CD14-positive monocyte (primary cell): ENCODE measurements at regions not wholly inside any gene's neighbourhood (a gene's known extent, or its start where the extent isn't known, plus 50 kb on each side); places are given as distances from the start of the nearest gene placed in this dataset.

ENCODE experiments used
- DNase-seq, 3 donors: peaks; one replicate each; pipeline ENCODE4 v3.0.0-alpha.2; 2011 to 2022
- H2AFZ ChIP-seq: 2 replicates; pipeline ENCODE4 v1.6.0; 2012; ENCODE audit warnings: mild to moderate bottlenecking, low read depth, low read length, inconsistent platforms; ENCODE audit not compliant: insufficient read depth, poor library complexity, severe bottlenecking
- H3K27ac ChIP-seq, 2 donors: 1 replicate in 1 of 2; 2 replicates in 1 of 2; pipeline ENCODE4 v1.5.1; 2012 to 2013; ENCODE audit warnings: low read length in 2 of 2, control low read depth in 1 of 2, inconsistent platforms in 1 of 2, low read depth in 1 of 2, mild to moderate bottlenecking in 1 of 2
- H3K27me3 ChIP-seq, 2 donors: one replicate each; pipeline versions ENCODE4 v1.6.0 to v1.6.1; 2011 to 2013; ENCODE audit warnings: low read length in 2 of 2; ENCODE audit not compliant: control insufficient read depth in 2 of 2, insufficient read depth in 2 of 2
- H3K36me3 ChIP-seq, 2 donors: replicated peaks in 1 of 2; 1 replicate in 1 of 2; 2 replicates in 1 of 2; pipeline versions ENCODE4 v1.5.1 to v1.6.1; 2012 to 2013; ENCODE audit warnings: low read length in 2 of 2, control low read depth in 1 of 2, inconsistent platforms in 1 of 2, mild to moderate bottlenecking in 1 of 2; ENCODE audit not compliant: insufficient read depth in 2 of 2, control insufficient read depth in 1 of 2
- H3K4me1 ChIP-seq, 2 donors: 1 replicate in 1 of 2; 2 replicates in 1 of 2; pipeline versions ENCODE4 v1.5.1 to v1.6.1; 2012 to 2013; ENCODE audit warnings: low read length in 2 of 2, control low read depth in 1 of 2, inconsistent platforms in 1 of 2, mild to moderate bottlenecking in 1 of 2, moderate library complexity in 1 of 2; ENCODE audit not compliant: insufficient read depth in 2 of 2, control insufficient read depth in 1 of 2
- H3K4me2 ChIP-seq: replicated peaks from 2 replicates; pipeline ENCODE3; 2012; ENCODE audit warnings: low read length, moderate library complexity, mild to moderate bottlenecking; ENCODE audit not compliant: poor library complexity, severe bottlenecking; ENCODE audit errors: extremely low read depth
- H3K4me3 ChIP-seq, 3 experiments: fragments of 200-600 bp in 1 of 3; sonication (generic) in 1 of 3; replicated peaks in 1 of 3; 1 replicate in 2 of 3; 2 replicates in 1 of 3; pipeline ENCODE4 v1.5.1; 2011 to 2013; ENCODE audit warnings: low read length in 3 of 3, mild to moderate bottlenecking in 3 of 3, control low read depth in 2 of 3, low read depth in 2 of 3, inconsistent platforms in 1 of 3, moderate library complexity in 1 of 3
- H3K79me2 ChIP-seq: 2 replicates; pipeline ENCODE4 v1.6.0; 2012; ENCODE audit warnings: mild to moderate bottlenecking, control low read depth, inconsistent platforms, low read length, moderate library complexity; ENCODE audit not compliant: insufficient read depth
- H3K9ac ChIP-seq: 2 replicates; pipeline ENCODE4 v1.6.0; 2017; ENCODE audit warnings: low read length, mild to moderate bottlenecking; ENCODE audit not compliant: insufficient read depth, poor library complexity, severe bottlenecking
- H3K9me3 ChIP-seq, 2 donors: replicated peaks in 1 of 2; 1 replicate in 1 of 2; 2 replicates in 1 of 2; pipeline versions ENCODE4 v1.5.1 to v1.6.1; 2012 to 2013; ENCODE audit warnings: low read length in 2 of 2, control low read depth in 1 of 2; ENCODE audit not compliant: control insufficient read depth in 1 of 2, insufficient read depth in 1 of 2
- H4K20me1 ChIP-seq: 2 replicates; pipeline ENCODE4 v1.6.0; 2012; ENCODE audit warnings: mild to moderate bottlenecking, low read length, control low read depth, moderate library complexity; ENCODE audit not compliant: insufficient read depth
- H3K27ac Mint-ChIP-seq, 7 donors: one replicate each; pipeline ENCODE4 v1.8.0; 2020; ENCODE audit warnings: mild to moderate bottlenecking in 7 of 7, mixed read lengths in 7 of 7, moderate library complexity in 6 of 7, inconsistent platforms in 2 of 7
- H3K27me3 Mint-ChIP-seq, 3 donors: one replicate each; pipeline ENCODE4 v1.8.0; 2021 to 2022; ENCODE audit warnings: low read depth in 3 of 3, mild to moderate bottlenecking in 3 of 3, mixed read lengths in 3 of 3, moderate library complexity in 3 of 3, inconsistent platforms in 1 of 3
- H3K36me3 Mint-ChIP-seq, 2 donors: one replicate each; pipeline ENCODE4 v1.8.0; 2020; ENCODE audit warnings: mixed read lengths in 2 of 2, inconsistent platforms in 1 of 2, mild to moderate bottlenecking in 1 of 2
- H3K4me1 Mint-ChIP-seq: one replicate; pipeline ENCODE4 v1.8.0; 2020; ENCODE audit warnings: mild to moderate bottlenecking, mixed read lengths
- H3K4me3 Mint-ChIP-seq, 2 donors: one replicate each; pipeline ENCODE4 v1.8.0; 2020; ENCODE audit warnings: mild to moderate bottlenecking in 2 of 2, mixed read lengths in 2 of 2, moderate library complexity in 1 of 2
- H3K9me3 Mint-ChIP-seq, 7 donors: one replicate each; pipeline ENCODE4 v1.8.0; 2020 to 2022; ENCODE audit warnings: mixed read lengths in 7 of 7, mild to moderate bottlenecking in 6 of 7, moderate library complexity in 6 of 7, inconsistent platforms in 2 of 7
- WGBS: methylation state at CpG from one replicate; pipeline ENCODE4 v1.1.5; 2013; ENCODE audit warnings: missing lambda C conversion rate; ENCODE audit not compliant: insufficient coverage; 5-methylcytosine and 5-hydroxymethylcytosine counted together
- intact Hi-C, 2 donors: fragments of 100-400 bp; cut with micrococcal nuclease; formaldehyde crosslinking; loops; one replicate each; pipeline versions ENCODE4 v1.15.0 to v1.15.1; 2023
- TF ChIP-seq, protein P1 (sequence below): fragments of 200-600 bp; IDR thresholded peaks from one replicate; pipeline ENCODE4 v1.8.0; 2022; ENCODE audit warnings: antibody characterized with exemption, mild to moderate bottlenecking

DNA sequence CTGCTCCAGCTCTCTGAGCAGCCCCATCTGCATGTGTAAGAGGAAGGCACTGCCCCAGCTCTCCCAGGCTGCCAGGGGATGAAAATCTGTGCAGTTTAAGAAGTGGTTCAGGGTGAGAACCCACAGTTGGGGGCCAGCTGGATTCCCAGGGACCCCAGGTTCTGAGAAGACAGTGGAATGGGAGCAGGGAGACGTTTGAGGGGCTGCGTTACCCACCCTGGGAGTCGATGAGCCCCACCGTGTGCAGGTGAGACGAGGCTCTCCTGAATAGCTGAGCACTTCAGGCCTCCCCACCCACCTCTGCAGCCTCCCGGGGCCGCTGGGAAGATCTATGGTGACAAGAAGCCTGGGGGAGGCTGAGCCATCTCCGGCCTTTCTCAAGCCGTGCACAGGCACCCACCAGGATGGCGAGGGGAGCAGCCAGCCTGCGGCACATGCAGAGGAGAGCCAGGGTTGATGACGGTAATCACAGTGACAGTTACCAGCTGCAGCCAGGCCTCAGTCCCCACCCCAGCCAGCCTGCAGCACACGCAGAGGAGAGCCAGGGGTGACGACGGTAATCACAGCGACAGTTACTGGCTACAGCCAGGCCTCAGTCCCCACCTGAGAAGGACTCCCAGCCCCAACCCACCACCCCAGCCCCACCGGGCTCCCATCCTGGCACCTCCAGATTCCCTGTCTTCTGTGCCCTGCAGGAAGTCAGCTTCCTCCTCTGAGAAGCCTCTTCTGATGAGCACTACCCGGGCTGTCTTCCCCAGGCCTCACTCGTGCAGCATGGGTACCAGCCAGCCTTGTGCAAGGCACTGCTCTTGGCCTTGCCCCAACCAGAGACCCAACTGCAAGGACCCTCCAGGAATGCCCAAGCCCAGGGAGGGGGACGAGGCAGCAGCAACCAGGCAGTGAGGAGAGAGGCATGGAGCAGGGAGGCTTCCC lies 150.8 kb upstream of the PPP1R26 start:
- Histone ChIP-seq H3K4me2 (no peak overlapping the region), H3K9ac (no peak overlapping the region), H4K20me1 (no peaks in the 10 kb centered on the region), H2AFZ (no peak overlapping the region), H3K79me2 (no peaks in the 10 kb centered on the region), H3K27me3 (no peaks in the 10 kb centered on the region), H3K27ac (no peak overlapping the region), H3K4me1 (no peaks in the 10 kb centered on the region), H3K9me3 (no peaks in the 10 kb centered on the region), H3K4me3 (no peak overlapping the region), H3K36me3 (no peaks in the 10 kb centered on the region)
- intact Hi-C loops = no loop called here
- 85% methylated on average over 19 of the region's 20 CpGs for WGBS
- Mint-ChIP-seq H3K36me3 (no peaks in the 10 kb centered on the region), H3K4me1 (no peaks in the 10 kb centered on the region), H3K27me3 (peaks cover 2 to 11% (median 3%) of the 10 kb centered on the region in 3 donors), H3K9me3 (peaks cover 0 to 13% (median 0%) of the 10 kb centered on the region in 7 donors), H3K4me3 (no peak overlapping the region), H3K27ac (peak overlapping the region in 1 of 7 donors; percentile 1)
- no peak for DNase-seq
- TF ChIP-seq, protein P1, sequence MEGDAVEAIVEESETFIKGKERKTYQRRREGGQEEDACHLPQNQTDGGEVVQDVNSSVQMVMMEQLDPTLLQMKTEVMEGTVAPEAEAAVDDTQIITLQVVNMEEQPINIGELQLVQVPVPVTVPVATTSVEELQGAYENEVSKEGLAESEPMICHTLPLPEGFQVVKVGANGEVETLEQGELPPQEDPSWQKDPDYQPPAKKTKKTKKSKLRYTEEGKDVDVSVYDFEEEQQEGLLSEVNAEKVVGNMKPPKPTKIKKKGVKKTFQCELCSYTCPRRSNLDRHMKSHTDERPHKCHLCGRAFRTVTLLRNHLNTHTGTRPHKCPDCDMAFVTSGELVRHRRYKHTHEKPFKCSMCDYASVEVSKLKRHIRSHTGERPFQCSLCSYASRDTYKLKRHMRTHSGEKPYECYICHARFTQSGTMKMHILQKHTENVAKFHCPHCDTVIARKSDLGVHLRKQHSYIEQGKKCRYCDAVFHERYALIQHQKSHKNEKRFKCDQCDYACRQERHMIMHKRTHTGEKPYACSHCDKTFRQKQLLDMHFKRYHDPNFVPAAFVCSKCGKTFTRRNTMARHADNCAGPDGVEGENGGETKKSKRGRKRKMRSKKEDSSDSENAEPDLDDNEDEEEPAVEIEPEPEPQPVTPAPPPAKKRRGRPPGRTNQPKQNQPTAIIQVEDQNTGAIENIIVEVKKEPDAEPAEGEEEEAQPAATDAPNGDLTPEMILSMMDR = no peak

GRCh38 chr9:135329571-135330306 lies 149.8 kb upstream of the PPP1R26 start:
- Histone ChIP-seq H3K9ac (no peak overlapping the region), H3K4me3 (no peak overlapping the region), H4K20me1 (no peaks in the 10 kb centered on the region), H2AFZ (no peak overlapping the region), H3K9me3 (no peaks in the 10 kb centered on the region), H3K4me1 (no peaks in the 10 kb centered on the region), H3K36me3 (no peaks in the 10 kb centered on the region), H3K79me2 (no peaks in the 10 kb centered on the region), H3K4me2 (no peak overlapping the region), H3K27ac (no peak overlapping the region), H3K27me3 (no peaks in the 10 kb centered on the region)
- Mint-ChIP-seq H3K27ac (no peak overlapping the region), H3K27me3 (peaks cover 2 to 9% (median 2%) of the 10 kb centered on the region in 3 donors), H3K4me3 (no peak overlapping the region), H3K36me3 (no peaks in the 10 kb centered on the region), H3K9me3 (peaks cover 0 to 13% (median 0%) of the 10 kb centered on the region in 7 donors), H3K4me1 (no peaks in the 10 kb centered on the region)
- peak in 1 of 3 donors; percentile 0 for DNase-seq
- WGBS = 67% methylated on average over 11 of the region's 21 CpGs
- intact Hi-C loops = no loop called here
- TF ChIP-seq, protein P1 = no peak
